ENCODE measurements at regions not wholly inside any gene's neighbourhood (a gene's known extent, or its start where the extent isn't known, plus 50 kb on each side); places are given as distances from the start of the nearest gene placed in this dataset.

DNA sequence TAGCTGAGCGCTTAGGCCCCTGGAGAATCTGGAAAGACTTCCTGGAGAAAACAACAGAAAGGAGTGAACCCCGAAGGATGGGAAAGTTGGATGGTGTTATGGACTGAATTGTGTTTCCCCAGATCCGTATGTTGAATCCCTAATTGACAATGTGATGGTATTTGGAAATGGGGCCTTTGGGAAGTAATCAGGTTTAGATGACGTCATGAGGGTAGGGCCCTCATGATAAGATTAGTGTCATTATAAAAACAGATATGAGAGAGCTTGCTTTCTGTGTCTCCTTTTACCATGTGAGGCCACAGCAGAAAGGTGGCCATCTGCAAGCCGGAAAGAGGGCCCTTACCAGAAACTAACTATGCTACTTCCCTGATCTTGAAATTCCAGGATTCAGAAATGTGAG is 159.5 kb downstream of the QDPR start:
- TF ChIP-seq, protein P1, sequence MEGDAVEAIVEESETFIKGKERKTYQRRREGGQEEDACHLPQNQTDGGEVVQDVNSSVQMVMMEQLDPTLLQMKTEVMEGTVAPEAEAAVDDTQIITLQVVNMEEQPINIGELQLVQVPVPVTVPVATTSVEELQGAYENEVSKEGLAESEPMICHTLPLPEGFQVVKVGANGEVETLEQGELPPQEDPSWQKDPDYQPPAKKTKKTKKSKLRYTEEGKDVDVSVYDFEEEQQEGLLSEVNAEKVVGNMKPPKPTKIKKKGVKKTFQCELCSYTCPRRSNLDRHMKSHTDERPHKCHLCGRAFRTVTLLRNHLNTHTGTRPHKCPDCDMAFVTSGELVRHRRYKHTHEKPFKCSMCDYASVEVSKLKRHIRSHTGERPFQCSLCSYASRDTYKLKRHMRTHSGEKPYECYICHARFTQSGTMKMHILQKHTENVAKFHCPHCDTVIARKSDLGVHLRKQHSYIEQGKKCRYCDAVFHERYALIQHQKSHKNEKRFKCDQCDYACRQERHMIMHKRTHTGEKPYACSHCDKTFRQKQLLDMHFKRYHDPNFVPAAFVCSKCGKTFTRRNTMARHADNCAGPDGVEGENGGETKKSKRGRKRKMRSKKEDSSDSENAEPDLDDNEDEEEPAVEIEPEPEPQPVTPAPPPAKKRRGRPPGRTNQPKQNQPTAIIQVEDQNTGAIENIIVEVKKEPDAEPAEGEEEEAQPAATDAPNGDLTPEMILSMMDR (conservative IDR thresholded peaks at IDR 0.05 in 1 of 2, IDR thresholded peaks at IDR 0.05 in 1 of 2; ENCODE audit: low read depth in 1 of 2, low read length in 2 of 2) = no peak
- TF ChIP-seq EZH2 (IDR thresholded peaks at IDR 0.05; ENCODE audit: low read length, missing control alignments) = no peak
